Loucy (cell line): ENCODE measurements at regions not wholly inside any gene's neighbourhood (a gene's known extent, or its start where the extent isn't known, plus 50 kb on each side); places are given as distances from the start of the nearest gene placed in this dataset.

Experiments
- H2AFZ ChIP-seq: fragments of 200-600 bp; sonication (generic); 2 replicates; pipeline ENCODE4 v1.6.0; 2016; ENCODE audit warnings: antibody characterized with exemption, mild to moderate bottlenecking, low read length, moderate library complexity
- H3F3A ChIP-seq: fragments of 200-600 bp; 2 replicates; pipeline ENCODE4 v1.6.0; 2016; ENCODE audit warnings: antibody characterized with exemption, low read depth, mild to moderate bottlenecking
- H3K27me3 ChIP-seq: fragments of 200-600 bp; sonication (generic); 2 replicates; pipeline ENCODE4 v1.6.1; 2014; ENCODE audit warnings: low read length, mild to moderate bottlenecking; ENCODE audit not compliant: insufficient read depth, poor library complexity, severe bottlenecking
- H3K36me3 ChIP-seq: fragments of 200-600 bp; sonication (generic); 2 replicates; pipeline ENCODE4 v1.6.1; 2016; ENCODE audit warnings: low read length; ENCODE audit not compliant: insufficient read depth
- H3K4me1 ChIP-seq: fragments of 200-600 bp; sonication (generic); 2 replicates; pipeline ENCODE4 v1.5.1; 2014; ENCODE audit warnings: low read length, mild to moderate bottlenecking; ENCODE audit not compliant: insufficient read depth, poor library complexity, severe bottlenecking
- H3K4me2 ChIP-seq: fragments of 200-600 bp; sonication (generic); 2 replicates; pipeline ENCODE4 v1.6.0; 2014; ENCODE audit warnings: antibody characterized with exemption, low read length, low read depth, mild to moderate bottlenecking; ENCODE audit not compliant: poor library complexity, severe bottlenecking
- H3K4me3 ChIP-seq: fragments of 200-600 bp; sonication (generic); 2 replicates; pipeline ENCODE4 v1.5.1; 2014; ENCODE audit warnings: low read length, mild to moderate bottlenecking, mixed read lengths; ENCODE audit not compliant: poor library complexity, severe bottlenecking
- H3K79me2 ChIP-seq: fragments of 200-600 bp; sonication (generic); 2 replicates; pipeline ENCODE4 v1.6.1; 2014; ENCODE audit warnings: low read length; ENCODE audit not compliant: insufficient read depth
- H3K9ac ChIP-seq: fragments of 200-600 bp; sonication (generic); 2 replicates; pipeline ENCODE4 v1.6.0; 2014; ENCODE audit warnings: mild to moderate bottlenecking, low read depth, low read length, moderate library complexity; ENCODE audit not compliant: poor library complexity, severe bottlenecking
- H3K9me2 ChIP-seq: fragments of 200-600 bp; sonication (generic); replicated peaks from 2 replicates; pipeline ENCODE4 v1.6.1; 2016; ENCODE audit warnings: low read depth, low read length, mixed read lengths
- H3K9me3 ChIP-seq: fragments of 200-600 bp; sonication (generic); 2 replicates; pipeline ENCODE4 v1.6.1; 2014; ENCODE audit warnings: mild to moderate bottlenecking, antibody characterized with exemption, low read length, low read depth; ENCODE audit not compliant: insufficient read depth
- H4K20me1 ChIP-seq: fragments of 200-600 bp; sonication (generic); 2 replicates; pipeline ENCODE4 v1.6.0; 2014; ENCODE audit warnings: antibody characterized with exemption, low read length, mild to moderate bottlenecking; ENCODE audit not compliant: insufficient read depth, poor library complexity, severe bottlenecking
- EZH2phosphoT487 ChIP-seq: fragments of 200-600 bp; IDR thresholded peaks from 2 replicates; pipeline ENCODE4 v1.6.1; 2018; ENCODE audit warnings: antibody characterized with exemption, mild to moderate bottlenecking, moderate library complexity, borderline replicate concordance
- TF ChIP-seq, protein P1 (sequence below): fragments of 200-600 bp; sonication (generic); conservative IDR thresholded peaks from 2 replicates; pipeline ENCODE4 v1.5.1; 2014; ENCODE audit warnings: mild to moderate bottlenecking, antibody characterized with exemption, low read length

DNA sequence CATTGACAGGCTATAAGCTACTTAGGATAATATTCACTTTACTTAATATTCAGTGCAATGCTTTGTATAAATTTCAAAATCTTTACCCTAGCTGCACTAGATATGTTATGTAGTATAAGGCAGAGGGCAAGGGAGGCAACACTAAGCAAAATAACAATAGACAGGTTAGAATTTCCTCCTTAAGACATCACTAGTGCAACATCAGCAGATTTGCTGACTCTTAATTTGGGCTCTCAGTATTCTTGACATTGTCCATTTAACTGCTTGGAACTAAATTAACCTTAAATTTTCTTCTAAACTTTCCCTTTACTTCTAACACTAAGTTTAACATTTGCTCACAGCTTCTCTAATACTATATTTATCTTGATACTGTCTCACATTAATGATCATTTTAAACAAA, 273.9 kb downstream of the DIO2 start:
- TF ChIP-seq, protein P1, sequence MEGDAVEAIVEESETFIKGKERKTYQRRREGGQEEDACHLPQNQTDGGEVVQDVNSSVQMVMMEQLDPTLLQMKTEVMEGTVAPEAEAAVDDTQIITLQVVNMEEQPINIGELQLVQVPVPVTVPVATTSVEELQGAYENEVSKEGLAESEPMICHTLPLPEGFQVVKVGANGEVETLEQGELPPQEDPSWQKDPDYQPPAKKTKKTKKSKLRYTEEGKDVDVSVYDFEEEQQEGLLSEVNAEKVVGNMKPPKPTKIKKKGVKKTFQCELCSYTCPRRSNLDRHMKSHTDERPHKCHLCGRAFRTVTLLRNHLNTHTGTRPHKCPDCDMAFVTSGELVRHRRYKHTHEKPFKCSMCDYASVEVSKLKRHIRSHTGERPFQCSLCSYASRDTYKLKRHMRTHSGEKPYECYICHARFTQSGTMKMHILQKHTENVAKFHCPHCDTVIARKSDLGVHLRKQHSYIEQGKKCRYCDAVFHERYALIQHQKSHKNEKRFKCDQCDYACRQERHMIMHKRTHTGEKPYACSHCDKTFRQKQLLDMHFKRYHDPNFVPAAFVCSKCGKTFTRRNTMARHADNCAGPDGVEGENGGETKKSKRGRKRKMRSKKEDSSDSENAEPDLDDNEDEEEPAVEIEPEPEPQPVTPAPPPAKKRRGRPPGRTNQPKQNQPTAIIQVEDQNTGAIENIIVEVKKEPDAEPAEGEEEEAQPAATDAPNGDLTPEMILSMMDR = no peak
- TF ChIP-seq EZH2phosphoT487 = no peak
- Histone ChIP-seq H4K20me1 (no peaks in the 10 kb centered on the region), H3F3A (no peaks in the 10 kb centered on the region), H3K79me2 (no peaks in the 10 kb centered on the region), H2AFZ (no peak overlapping the region), H3K9ac (no peak overlapping the region), H3K4me1 (no peaks in the 10 kb centered on the region), H3K9me2 (no peaks in the 10 kb centered on the region; the same call in 1 of the 2 replicates), H3K4me2 (no peak overlapping the region), H3K4me3 (no peak overlapping the region), H3K36me3 (no peaks in the 10 kb centered on the region), H3K27me3 (no peaks in the 10 kb centered on the region), H3K9me3 (no peaks in the 10 kb centered on the region)

DNA sequence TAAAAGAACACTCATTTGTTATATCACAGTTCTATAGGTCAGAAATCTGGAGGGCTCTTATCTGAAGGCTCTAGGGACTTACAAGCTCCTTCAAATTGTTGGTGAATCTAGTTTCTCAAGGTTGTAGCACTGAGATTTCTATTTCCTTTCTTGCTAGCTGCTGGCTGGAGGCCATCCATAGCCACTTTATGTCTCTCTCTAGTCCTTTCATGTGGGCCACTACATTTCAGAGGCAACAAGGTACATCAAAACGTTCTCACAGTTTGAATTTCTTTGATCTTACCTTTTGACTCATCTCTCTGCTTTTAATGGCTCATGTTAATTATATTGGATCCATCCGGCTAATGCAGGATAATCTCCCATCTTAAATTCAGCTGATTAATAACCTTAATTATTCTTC, 286.8 kb downstream of the DIO2 start:
- TF ChIP-seq, protein P1 = no peak
- TF ChIP-seq EZH2phosphoT487 = no peak
- Histone ChIP-seq H3K9me3 (no peaks in the 10 kb centered on the region), H4K20me1 (no peaks in the 10 kb centered on the region), H2AFZ (no peak overlapping the region), H3K4me2 (no peak overlapping the region), H3K4me1 (no peaks in the 10 kb centered on the region), H3K27me3 (no peaks in the 10 kb centered on the region), H3K36me3 (no peaks in the 10 kb centered on the region), H3K79me2 (no peaks in the 10 kb centered on the region), H3K4me3 (no peak overlapping the region), H3F3A (no peaks in the 10 kb centered on the region), H3K9ac (no peak overlapping the region), H3K9me2 (no peaks in the 10 kb centered on the region)

DNA sequence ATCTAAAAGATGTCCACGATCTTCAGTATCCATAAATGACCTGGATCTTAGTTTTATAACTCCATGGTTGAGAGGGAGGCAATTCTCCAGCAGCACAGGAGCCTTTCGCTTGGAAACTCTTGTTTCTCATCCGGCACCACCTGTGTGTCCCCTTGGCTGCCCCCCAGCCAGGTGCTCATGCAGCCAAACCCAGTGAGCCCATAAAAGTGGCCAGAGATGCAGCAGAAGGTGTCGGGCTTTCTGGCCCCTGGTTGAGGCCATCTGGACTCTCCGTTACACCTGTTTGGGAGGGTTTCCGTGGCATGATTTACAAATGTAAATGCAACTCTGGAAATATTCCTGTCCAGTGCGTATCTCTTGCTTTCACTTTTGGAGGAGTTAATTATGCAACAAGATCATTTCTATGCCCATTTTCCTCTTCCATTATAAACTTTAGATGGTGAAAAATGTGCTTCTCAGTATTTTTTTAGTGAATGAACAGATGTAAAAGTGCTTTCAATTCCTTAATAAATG, 291.1 kb downstream of the DIO2 start:
- Histone ChIP-seq H3K36me3 (no peaks in the 10 kb centered on the region), H3K27me3 (no peaks in the 10 kb centered on the region), H3K79me2 (no peaks in the 10 kb centered on the region), H3F3A (no peaks in the 10 kb centered on the region), H3K9ac (no peak overlapping the region), H3K4me3 (no peak overlapping the region), H3K9me2 (no peaks in the 10 kb centered on the region), H2AFZ (no peak overlapping the region), H3K9me3 (no peaks in the 10 kb centered on the region), H4K20me1 (no peaks in the 10 kb centered on the region), H3K4me1 (no peaks in the 10 kb centered on the region), H3K4me2 (no peak overlapping the region)
- TF ChIP-seq EZH2phosphoT487 = no peak
- TF ChIP-seq, protein P1 = no peak
